IMR-90 (cell line): ENCODE measurements at regions not wholly inside any gene's neighbourhood (a gene's known extent, or its start where the extent isn't known, plus 50 kb on each side); places are given as distances from the start of the nearest gene placed in this dataset.
A peak's percentile ranks its signal among the peaks of the same experiment; 100 is the strongest.

Experiments used
- ATAC-seq: fragments of 200-7000 bp; cut with Tn5 transposase; 2 replicates; pipeline ENCODE4 v1.9.1; 2020; ENCODE audit warnings: low read depth, mild to moderate bottlenecking, moderate library complexity
- BruUV-seq: library from RNA; stranded (reverse); fragments of 400-500 nt; replicated peaks from 2 replicates; lab custom pipeline; 2021; lab: Mats Ljungman, UMichigan
- CTCF ChIA-PET: fragments of 300-600 bp; formaldehyde crosslinking; extraction: SDS; loops from one replicate; lab custom pipeline; 2021; ENCODE audit warnings: antibody characterized with exemption; lab: Yijun Ruan, JAX
- POLR2A ChIA-PET: fragments of 300-600 bp; sonication (Branson Sonifier 250); formaldehyde crosslinking; loops from one replicate; lab custom pipeline; 2022; ENCODE audit warnings: antibody characterized with exemption; ENCODE audit not compliant: unreplicated experiment; lab: Charles Lee
- DNase-seq: peaks from one replicate; pipeline ENCODE4 v3.0.0; 2013
- H2AFZ ChIP-seq: replicated peaks from 2 replicates; pipeline ENCODE3; 2013; ENCODE audit warnings: low read length, mild to moderate bottlenecking; ENCODE audit not compliant: poor library complexity
- H2AK5ac ChIP-seq: 2 replicates; pipeline ENCODE4 v1.6.1; 2013; ENCODE audit warnings: low read depth, low read length, inconsistent platforms
- H2AK9ac ChIP-seq: replicated peaks from 2 replicates; pipeline ENCODE3; 2013; ENCODE audit warnings: mild to moderate bottlenecking, low read depth, low read length, moderate library complexity; ENCODE audit not compliant: poor library complexity
- H2BK120ac ChIP-seq: 2 replicates; pipeline ENCODE4 v1.6.1; 2013; ENCODE audit warnings: low read depth, low read length, inconsistent platforms
- H2BK15ac ChIP-seq: 3 replicates; pipeline ENCODE4 v1.6.1; 2013; ENCODE audit warnings: low read depth, low read length, inconsistent platforms
- H2BK20ac ChIP-seq: 2 replicates; pipeline ENCODE4 v1.6.1; 2013; ENCODE audit warnings: low read depth, mild to moderate bottlenecking, inconsistent platforms, low read length, moderate library complexity
- H2BK5ac ChIP-seq: 2 replicates; pipeline ENCODE4 v1.6.1; 2013; ENCODE audit warnings: mild to moderate bottlenecking, low read depth, low read length, inconsistent platforms; ENCODE audit not compliant: poor library complexity, severe bottlenecking
- H3K14ac ChIP-seq: replicated peaks from 2 replicates; pipeline ENCODE4 v1.6.1; 2013; ENCODE audit warnings: low read depth, low read length, inconsistent platforms
- H3K18ac ChIP-seq: 2 replicates; pipeline ENCODE4 v1.6.1; 2013; ENCODE audit warnings: low read depth, low read length, control low read depth
- H3K23ac ChIP-seq: 2 replicates; pipeline ENCODE4 v1.6.1; 2013; ENCODE audit warnings: low read depth, low read length, inconsistent platforms
- H3K27ac ChIP-seq: 2 replicates; pipeline ENCODE4 v1.5.1; 2013; ENCODE audit warnings: mild to moderate bottlenecking, control low read depth, low read length; ENCODE audit not compliant: insufficient read depth
- H3K27me3 ChIP-seq: 2 replicates; pipeline ENCODE4 v1.6.1; 2013; ENCODE audit warnings: low read length; ENCODE audit not compliant: control insufficient read depth, insufficient read depth
- H3K36me3 ChIP-seq: 2 replicates; pipeline ENCODE4 v1.6.1; 2013; ENCODE audit warnings: low read length, mixed read lengths; ENCODE audit not compliant: control insufficient read depth, insufficient read depth
- H3K4ac ChIP-seq: 2 replicates; pipeline ENCODE4 v1.6.1; 2013; ENCODE audit warnings: low read depth, low read length, inconsistent platforms
- H3K4me1 ChIP-seq: 2 replicates; pipeline ENCODE4 v1.6.1; 2013; ENCODE audit warnings: low read length, mixed read lengths; ENCODE audit not compliant: control insufficient read depth, insufficient read depth
- H3K4me2 ChIP-seq: 2 replicates; pipeline ENCODE4 v1.6.1; 2013; ENCODE audit warnings: low read depth, mild to moderate bottlenecking, control low read depth, low read length, moderate library complexity
- H3K4me3 ChIP-seq: 2 replicates; pipeline ENCODE4 v1.5.1; 2013; ENCODE audit warnings: low read depth, mild to moderate bottlenecking, control low read depth, low read length, moderate library complexity; ENCODE audit not compliant: insufficient read depth
- H3K56ac ChIP-seq: 2 replicates; pipeline ENCODE4 v1.6.1; 2013; ENCODE audit warnings: low read length, inconsistent platforms; ENCODE audit not compliant: insufficient read depth; ENCODE audit errors: extremely low read depth
- H3K79me1 ChIP-seq, 2 experiments: 2 replicates each; pipeline ENCODE4 v1.6.1; 2013; ENCODE audit warnings: low read length in 2 of 2, inconsistent platforms in 1 of 2, low read depth in 1 of 2
- H3K9ac ChIP-seq: 2 replicates; pipeline ENCODE4 v1.6.1; 2013; ENCODE audit warnings: low read depth, low read length, control low read depth
- H3K9me1 ChIP-seq: 2 replicates; pipeline ENCODE4 v1.6.1; 2013; ENCODE audit warnings: low read length, inconsistent platforms; ENCODE audit not compliant: insufficient read depth
- H3K9me3 ChIP-seq: 2 replicates; pipeline ENCODE4 v1.6.1; 2013; ENCODE audit warnings: low read length; ENCODE audit not compliant: control insufficient read depth, insufficient read depth
- H4K20me1 ChIP-seq: 2 replicates; pipeline ENCODE4 v1.6.1; 2013; ENCODE audit warnings: low read length, inconsistent platforms; ENCODE audit not compliant: insufficient read depth
- H4K5ac ChIP-seq: 2 replicates; pipeline ENCODE4 v1.6.1; 2013; ENCODE audit warnings: mild to moderate bottlenecking, low read depth, low read length, control low read depth
- H4K8ac ChIP-seq, 2 experiments: 2 replicates each; pipeline ENCODE4 v1.6.1; 2013; ENCODE audit warnings: low read depth in 2 of 2, low read length in 2 of 2, control low read depth in 1 of 2, inconsistent platforms in 1 of 2
- H4K91ac ChIP-seq: 2 replicates; pipeline ENCODE4 v1.6.1; 2013; ENCODE audit warnings: low read depth, low read length, inconsistent platforms; ENCODE audit not compliant: insufficient read depth
- FOS ChIP-seq: fragments of 150-350 bp; IDR thresholded peaks from 2 replicates; pipeline ENCODE4 v1.6.1; 2016; ENCODE audit warnings: low read depth, low read length
- NFE2L2 ChIP-seq: fragments of 150-350 bp; IDR thresholded peaks from 2 replicates; pipeline ENCODE4 v1.6.1; 2016; ENCODE audit warnings: low read depth, mild to moderate bottlenecking, low read length
- WGBS, 2 experiments: methylation state at CpG; one replicate each; pipeline versions ENCODE4 v1.1.5 to v1.1.7; 2013; ENCODE audit warnings: missing lambda C conversion rate in 2 of 2; ENCODE audit not compliant: insufficient read length in 1 of 2; ENCODE audit errors: extremely low coverage in 2 of 2; 5-methylcytosine and 5-hydroxymethylcytosine counted together
- dilution Hi-C: fragments of 300-500 bp; cut with HindIII; formaldehyde crosslinking; loops from one replicate; pipeline ENCODE4 v1.14.3; 2018; ENCODE audit warnings: low sequenced_read_pairs; ENCODE audit not compliant: unreplicated experiment
- in situ Hi-C: fragments of 300-500 bp; cut with MboI; formaldehyde crosslinking; loops from 3 replicates; pipeline ENCODE4 v1.14.3; 2019; ENCODE audit warnings: low sequenced_read_pairs, inconsistent platforms, mixed read lengths
- intact Hi-C: fragments of 100-400 bp; cut with micrococcal nuclease; formaldehyde crosslinking; loops from 2 replicates; pipeline ENCODE4 v1.10.0; 2022

DNA sequence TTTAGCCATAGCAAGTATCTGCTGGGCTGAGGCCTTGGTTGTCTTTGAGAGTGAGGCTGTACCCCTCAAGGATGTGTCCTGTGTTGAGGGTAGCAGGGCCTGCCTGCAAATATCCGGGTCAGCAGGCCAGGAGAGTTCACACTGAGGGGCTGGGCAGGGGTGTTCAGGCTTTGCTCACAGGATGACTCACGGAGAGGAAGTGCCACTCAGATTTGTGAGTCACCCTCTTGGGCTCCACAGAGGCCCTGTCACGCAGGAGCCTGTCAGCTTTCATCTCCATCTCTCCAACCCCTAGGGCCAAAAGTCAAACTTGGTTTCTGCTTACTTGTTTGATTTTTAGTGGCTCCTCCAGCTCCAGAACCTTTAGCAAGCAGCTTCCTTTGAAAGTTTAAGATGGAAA lies 211.5 kb downstream of the SEC61B start:
- Histone ChIP-seq H2AK5ac (peak overlapping the region; percentile 82), H3K4ac (peak overlapping the region; percentile 80), H3K36me3 (no peaks in the 10 kb centered on the region), H3K56ac (peak overlapping the region; percentile 75), H2AFZ (peak overlapping the region; percentile 40), H2BK20ac (peak overlapping the region; percentile 96), H3K14ac (peak overlapping the region; percentile 62; the same call in 1 of the 2 replicates), H2BK5ac (peak overlapping the region; percentile 17), H3K4me1 (peaks cover 13% of the 10 kb centered on the region), H3K4me2 (peak overlapping the region; percentile 5; the same call in 1 of the 2 replicates), H3K9ac (no peak overlapping the region; the same call in 1 of the 2 replicates), H3K18ac (peak overlapping the region; percentile 83; the same call in 1 of the 2 replicates), H3K9me3 (no peaks in the 10 kb centered on the region), H3K27me3 (no peaks in the 10 kb centered on the region), H4K8ac (peak overlapping the region; percentile 76 to 87), H2AK9ac (peak overlapping the region; percentile 34), H3K4me3 (no peak overlapping the region), H3K27ac (peak overlapping the region; percentile 38), H3K9me1 (peaks cover 5% of the 10 kb centered on the region; the same call in 1 of the 2 replicates), H2BK15ac (peak overlapping the region; percentile 63; the same call in 2 of the 3 replicates), H4K5ac (peak overlapping the region; percentile 76; the same call in 1 of the 2 replicates), H2BK120ac (peak overlapping the region; percentile 80), H3K23ac (peak overlapping the region; percentile 46), H4K20me1 (no peaks in the 10 kb centered on the region), H4K91ac (peak overlapping the region; percentile 81), H3K79me1 (no peaks in the 10 kb centered on the region)
- dilution Hi-C loops = no loop called here
- ChIA-PET CTCF (interaction anchor here (0.6 kb wide), 1 partner anchor 144 kb away, joined by 3 read pairs; no protein-coding TSS in a partner anchor), POLR2A (no interaction called here)
- DNase-seq (peak; percentile 89), ATAC-seq (peak; percentile 69)
- in situ Hi-C loops = no loop called here
- TF ChIP-seq NFE2L2 = no peak
- peak; percentile 98 for TF ChIP-seq FOS
- intact Hi-C loops = no loop called here
- WGBS, 2 experiments = 0% methylated on average over 1 of the region's 3 CpGs; no CpG with 5 or more reads in 1 of the 2 experiments
- no TSS peak for BruUV-seq
